C4-2B (cell line): ENCODE measurements at regions not wholly inside any gene's neighbourhood (a gene's known extent, or its start where the extent isn't known, plus 50 kb on each side); places are given as distances from the start of the nearest gene placed in this dataset.

ENCODE experiments used
- ZFX ChIP-seq: fragments of 450-650 bp; IDR thresholded peaks from 2 replicates; pipeline ENCODE4 v1.6.1; 2017
- TF ChIP-seq, protein P1 (sequence below): fragments of 450-650 bp; conservative IDR thresholded peaks from 2 replicates; pipeline ENCODE4 v1.5.1; 2017; ENCODE audit warnings: mild to moderate bottlenecking

DNA sequence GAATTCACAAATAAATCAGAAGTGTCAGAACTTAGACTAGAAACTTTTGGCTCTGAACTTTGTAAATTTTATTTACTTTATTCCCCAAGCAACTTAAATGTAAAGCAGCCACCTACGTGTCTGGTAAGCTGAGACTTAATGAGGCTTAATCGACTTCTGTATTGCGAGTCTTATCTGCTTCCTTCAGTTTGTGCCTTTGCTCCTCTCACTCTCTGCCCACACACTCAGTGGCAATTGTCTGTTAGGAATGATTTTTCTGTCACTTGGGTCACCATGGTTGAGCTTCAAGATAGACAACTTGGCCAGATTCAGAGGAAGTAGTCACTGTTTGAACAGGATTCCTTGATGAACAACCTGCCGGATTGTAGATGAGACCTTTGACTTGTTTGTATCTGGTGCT, 691.4 kb upstream of the FSHR start:
- TF ChIP-seq, protein P1, sequence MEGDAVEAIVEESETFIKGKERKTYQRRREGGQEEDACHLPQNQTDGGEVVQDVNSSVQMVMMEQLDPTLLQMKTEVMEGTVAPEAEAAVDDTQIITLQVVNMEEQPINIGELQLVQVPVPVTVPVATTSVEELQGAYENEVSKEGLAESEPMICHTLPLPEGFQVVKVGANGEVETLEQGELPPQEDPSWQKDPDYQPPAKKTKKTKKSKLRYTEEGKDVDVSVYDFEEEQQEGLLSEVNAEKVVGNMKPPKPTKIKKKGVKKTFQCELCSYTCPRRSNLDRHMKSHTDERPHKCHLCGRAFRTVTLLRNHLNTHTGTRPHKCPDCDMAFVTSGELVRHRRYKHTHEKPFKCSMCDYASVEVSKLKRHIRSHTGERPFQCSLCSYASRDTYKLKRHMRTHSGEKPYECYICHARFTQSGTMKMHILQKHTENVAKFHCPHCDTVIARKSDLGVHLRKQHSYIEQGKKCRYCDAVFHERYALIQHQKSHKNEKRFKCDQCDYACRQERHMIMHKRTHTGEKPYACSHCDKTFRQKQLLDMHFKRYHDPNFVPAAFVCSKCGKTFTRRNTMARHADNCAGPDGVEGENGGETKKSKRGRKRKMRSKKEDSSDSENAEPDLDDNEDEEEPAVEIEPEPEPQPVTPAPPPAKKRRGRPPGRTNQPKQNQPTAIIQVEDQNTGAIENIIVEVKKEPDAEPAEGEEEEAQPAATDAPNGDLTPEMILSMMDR = no peak
- TF ChIP-seq ZFX = no peak
